AG04449 (cell line): ENCODE measurements at regions not wholly inside any gene's neighbourhood (a gene's known extent, or its start where the extent isn't known, plus 50 kb on each side); places are given as distances from the start of the nearest gene placed in this dataset.
"Not testable (repeated sequence)": the region's sequence is repeated elsewhere in the genome, so short reads cannot be mapped to it uniquely, and the experiment has no call there.

Experiments used
- CTCF ChIA-PET: fragments of 350-600 bp; formaldehyde crosslinking; extraction: SDS; loops from one replicate; lab custom pipeline; 2021; ENCODE audit warnings: antibody characterized with exemption; lab: Yijun Ruan, JAX
- POLR2A ChIA-PET: fragments of 400-600, 350-600 bp; formaldehyde crosslinking; extraction: SDS; loops from one replicate; lab custom pipeline; 2020; ENCODE audit warnings: antibody characterized with exemption, inconsistent platforms; lab: Yijun Ruan, JAX
- DNase-seq: peaks from one replicate; pipeline ENCODE4 v3.0.0-alpha.2; 2010; ENCODE audit warnings: low read depth, low spot score
- H3K4me3 ChIP-seq: 2 replicates; pipeline ENCODE4 v1.5.1; 2011; ENCODE audit warnings: low read depth, mild to moderate bottlenecking, control low read depth, low read length
- CTCF ChIP-seq: IDR thresholded peaks from one replicate; pipeline ENCODE4 v1.5.1; 2011; ENCODE audit warnings: mild to moderate bottlenecking, moderate library complexity, low read length, control low read depth, inconsistent platforms; ENCODE audit not compliant: insufficient read depth; ENCODE audit errors: missing control alignments

- CTCF ChIA-PET, result interaction anchor here (1.4 kb wide), 1 partner anchor 286 kb away, joined by 5 read pairs; no protein-coding TSS in a partner anchor
- no peak overlapping the region for H3K4me3 ChIP-seq
- DNase-seq, result no peak
- POLR2A ChIA-PET, result no interaction called here
- no peak for TF ChIP-seq CTCF
Measured at GRCh38 chr7:79761876-79762429, 308.5 kb upstream of the MAGI2 start.

- DNase-seq, POLR2A ChIA-PET, CTCF ChIA-PET, H3K4me3 ChIP-seq: not testable (repeated sequence)
Measured at GRCh38 chr7:79750941-79751340, 297.5 kb upstream of the MAGI2 start.

- no peak overlapping the region for H3K4me3 ChIP-seq
- TF ChIP-seq CTCF, result no peak
- CTCF ChIA-PET, result no interaction called here
- DNase-seq, result no peak
- POLR2A ChIA-PET, result no interaction called here
Measured at GRCh38 chr7:79749856-79750255, 296.4 kb upstream of the MAGI2 start.

GRCh38 chr7:79741684-79742083, 288.2 kb upstream of the MAGI2 start:
- no peak for DNase-seq
- ChIA-PET POLR2A (no interaction called here), CTCF (interaction anchor here (0.7 to 1.5 kb wide), 6 partner anchors 15 to 473 kb away, joined by 3 to 12 read pairs (median 3); no protein-coding TSS in a partner anchor)
- no peak overlapping the region for H3K4me3 ChIP-seq
- no peak for TF ChIP-seq CTCF

- CTCF ChIA-PET, result interaction anchor here (1.0 kb wide), 1 partner anchor 9 kb away, joined by 3 read pairs; no protein-coding TSS in a partner anchor
- no peak for TF ChIP-seq CTCF
- H3K4me3 ChIP-seq, result no peak overlapping the region
- DNase-seq, result no peak
- POLR2A ChIA-PET, result no interaction called here
Measured at GRCh38 chr7:79740076-79740475, 286.6 kb upstream of the MAGI2 start.

- POLR2A ChIA-PET, CTCF ChIA-PET, H3K4me3 ChIP-seq, DNase-seq: not testable (repeated sequence)
Measured at GRCh38 chr7:79739036-79739709, 285.7 kb upstream of the MAGI2 start.

GRCh38 chr7:79736418-79736817, 283.0 kb upstream of the MAGI2 start:
- no peak overlapping the region for H3K4me3 ChIP-seq
- TF ChIP-seq CTCF, result no peak
- CTCF ChIA-PET, result no interaction called here
- DNase-seq, result no peak
- POLR2A ChIA-PET, result no interaction called here
